ENCODE measurements at regions not wholly inside any gene's neighbourhood (a gene's known extent, or its start where the extent isn't known, plus 50 kb on each side); places are given as distances from the start of the nearest gene placed in this dataset.
"Not testable (repeated sequence)": the region's sequence is repeated elsewhere in the genome, so short reads cannot be mapped to it uniquely, and the experiment has no call there.

GRCh38 chr3:118146658-118147375 is 887.8 kb downstream of the IGSF11 start:
- DNase-seq = no peak

GRCh38 chr3:118151164-118151563 is 883.5 kb downstream of the IGSF11 start:
- DNase-seq = no peak

- DNase-seq = not testable (repeated sequence)
These were observed 871.7 kb downstream of the IGSF11 start for GRCh38 chr3:118162627-118163588.

GRCh38 chr3:118165413-118165812 is 869.2 kb downstream of the IGSF11 start:
- DNase-seq = no peak

- no peak for DNase-seq
These were observed 867.1 kb downstream of the IGSF11 start for GRCh38 chr3:118167571-118167970.

- no peak for DNase-seq
These were observed 866.5 kb downstream of the IGSF11 start for GRCh38 chr3:118168175-118168574.

GRCh38 chr3:118171236-118171852 is 863.3 kb downstream of the IGSF11 start:
- DNase-seq = no peak

GRCh38 chr3:118180853-118181252 is 853.8 kb downstream of the IGSF11 start:
- no peak for DNase-seq

- DNase-seq = no peak
These were observed 853.4 kb downstream of the IGSF11 start for GRCh38 chr3:118181274-118181673.

GRCh38 chr3:118186051-118186450 is 848.6 kb downstream of the IGSF11 start:
- no peak for DNase-seq

- DNase-seq = no peak
These were observed 847.4 kb downstream of the IGSF11 start for GRCh38 chr3:118187221-118187620.

GRCh38 chr3:118196183-118196582 is 838.5 kb downstream of the IGSF11 start:
- DNase-seq = no peak

- DNase-seq = no peak
These were observed 835.6 kb downstream of the IGSF11 start for GRCh38 chr3:118199044-118199443.

GRCh38 chr3:118204052-118204656 is 830.5 kb downstream of the IGSF11 start:
- DNase-seq = no peak

GRCh38 chr3:118207271-118207670 is 827.4 kb downstream of the IGSF11 start:
- DNase-seq = no peak

GRCh38 chr3:118208642-118209041 is 826.0 kb downstream of the IGSF11 start:
- no peak for DNase-seq

GRCh38 chr3:118213892-118214291 is 820.8 kb downstream of the IGSF11 start:
- DNase-seq = no peak

- DNase-seq = no peak
These were observed 808.4 kb downstream of the IGSF11 start for GRCh38 chr3:118226206-118226605.

- DNase-seq = no peak
These were observed 807.5 kb downstream of the IGSF11 start for GRCh38 chr3:118227191-118227590.

GRCh38 chr3:118228151-118228550 is 806.5 kb downstream of the IGSF11 start:
- no peak for DNase-seq

GRCh38 chr3:118229196-118229595 is 805.5 kb downstream of the IGSF11 start:
- no peak for DNase-seq

- DNase-seq = no peak
These were observed 803.1 kb downstream of the IGSF11 start for GRCh38 chr3:118231578-118231977.

- no peak for DNase-seq
These were observed 795.4 kb downstream of the IGSF11 start for GRCh38 chr3:118239253-118239652.
